Mesendoderm (in vitro differentiated cells): ENCODE measurements at regions not wholly inside any gene's neighbourhood (a gene's known extent, or its start where the extent isn't known, plus 50 kb on each side); places are given as distances from the start of the nearest gene placed in this dataset.
A peak's percentile ranks its signal among the peaks of the same experiment; 100 is the strongest.

Source experiments
- DNase-seq: peaks from one replicate; pipeline ENCODE4 v3.0.0; 2013
- H2AK5ac ChIP-seq: 2 replicates; pipeline ENCODE4 v1.6.1; 2013; ENCODE audit warnings: low read length, inconsistent platforms
- H2BK120ac ChIP-seq: 2 replicates; pipeline ENCODE4 v1.6.1; 2013; ENCODE audit warnings: low read depth, mild to moderate bottlenecking, low read length, moderate library complexity, mixed read lengths
- H2BK15ac ChIP-seq: replicated peaks from 2 replicates; pipeline ENCODE4 v1.6.1; 2013; ENCODE audit warnings: low read depth, mild to moderate bottlenecking, moderate library complexity
- H2BK5ac ChIP-seq: 2 replicates; pipeline ENCODE4 v1.6.1; 2013; ENCODE audit warnings: low read length, inconsistent platforms
- H3K18ac ChIP-seq: 2 replicates; pipeline ENCODE4 v1.6.1; 2013; ENCODE audit warnings: mild to moderate bottlenecking, low read length, mixed read lengths
- H3K23ac ChIP-seq: one replicate; pipeline ENCODE4 v1.6.1; 2013; ENCODE audit warnings: low read length
- H3K27ac ChIP-seq: 2 replicates; pipeline ENCODE4 v1.5.1; 2013; ENCODE audit warnings: low read depth, mild to moderate bottlenecking, inconsistent platforms, low read length, moderate library complexity
- H3K27me3 ChIP-seq: 2 replicates; pipeline ENCODE4 v1.6.1; 2013; ENCODE audit warnings: low read length, control low read depth, mild to moderate bottlenecking, inconsistent platforms; ENCODE audit not compliant: insufficient read depth, poor library complexity
- H3K36me3 ChIP-seq: 2 replicates; pipeline ENCODE4 v1.6.1; 2013; ENCODE audit warnings: low read length, inconsistent platforms; ENCODE audit not compliant: control insufficient read depth, insufficient read depth
- H3K4ac ChIP-seq: one replicate; pipeline ENCODE4 v1.6.1; 2013; ENCODE audit warnings: low read depth, mild to moderate bottlenecking, low read length, moderate library complexity
- H3K4me1 ChIP-seq: 2 replicates; pipeline ENCODE4 v1.6.1; 2013; ENCODE audit warnings: low read depth, low read length, inconsistent platforms; ENCODE audit not compliant: control insufficient read depth
- H3K4me2 ChIP-seq: 2 replicates; pipeline ENCODE4 v1.6.1; 2013; ENCODE audit warnings: low read length
- H3K4me3 ChIP-seq: 2 replicates; pipeline ENCODE4 v1.5.1; 2013; ENCODE audit warnings: mild to moderate bottlenecking, low read length
- H3K56ac ChIP-seq: one replicate; pipeline ENCODE4 v1.6.1; 2013; ENCODE audit warnings: low read length
- H3K79me1 ChIP-seq: 2 replicates; pipeline ENCODE4 v1.6.1; 2013; ENCODE audit warnings: low read length, inconsistent platforms
- H3K79me2 ChIP-seq: 2 replicates; pipeline ENCODE4 v1.6.1; 2013; ENCODE audit warnings: mild to moderate bottlenecking, low read length; ENCODE audit not compliant: control insufficient read depth, insufficient read depth
- H3K9ac ChIP-seq: 2 replicates; pipeline ENCODE4 v1.6.1; 2013; ENCODE audit warnings: low read length, inconsistent platforms
- H4K5ac ChIP-seq: one replicate; pipeline ENCODE4 v1.6.1; 2013; ENCODE audit warnings: low read length
- H4K8ac ChIP-seq: one replicate; pipeline ENCODE4 v1.6.1; 2013; ENCODE audit warnings: low read depth, mild to moderate bottlenecking, control low read depth, low read length, moderate library complexity
- WGBS: extraction: QIAGEN DNeasy Blood & Tissue Kit; methylation state at CpG from one replicate; pipeline ENCODE4 v1.1.7; 2013; ENCODE audit warnings: low lambda C conversion rate, missing lambda C conversion rate; ENCODE audit not compliant: insufficient coverage; ENCODE audit errors: extremely low coverage; 5-methylcytosine and 5-hydroxymethylcytosine counted together

DNA sequence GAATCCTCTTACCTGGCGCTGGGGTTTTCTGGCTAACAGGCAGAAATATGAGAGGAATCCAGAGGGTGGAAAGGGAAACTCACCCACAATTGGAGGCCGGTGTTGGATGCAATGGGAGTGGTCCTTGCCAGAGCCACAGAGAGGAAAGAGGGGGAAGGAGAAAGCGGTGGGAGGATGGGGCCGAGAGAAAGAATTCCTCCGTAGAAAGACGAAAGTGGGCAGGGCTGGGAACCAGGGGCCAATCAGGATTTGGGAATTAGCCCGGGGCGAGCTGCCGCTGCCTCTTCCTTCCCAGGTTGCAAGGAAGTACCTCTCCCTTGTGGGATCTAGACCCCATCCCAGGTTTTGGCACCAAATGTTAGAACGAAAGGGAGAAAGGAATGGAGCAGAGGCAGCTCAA, 83.1 kb upstream of the SPIN4 start:
- Histone ChIP-seq H2AK5ac (no peak overlapping the region), H3K4me3 (no peak overlapping the region), H3K56ac (peak overlapping the region; percentile 49), H3K27me3 (no peaks in the 10 kb centered on the region), H4K5ac (no peak overlapping the region), H3K4me1 (no peaks in the 10 kb centered on the region), H3K18ac (peak overlapping the region; percentile 80), H3K23ac (no peak overlapping the region), H2BK15ac (no peak overlapping the region), H3K4me2 (no peak overlapping the region), H3K79me1 (no peaks in the 10 kb centered on the region), H2BK5ac (no peak overlapping the region), H3K27ac (peak overlapping the region; percentile 86), H3K79me2 (no peaks in the 10 kb centered on the region), H2BK120ac (peak overlapping the region; percentile 93), H3K9ac (no peak overlapping the region), H3K36me3 (no peaks in the 10 kb centered on the region), H4K8ac (no peak overlapping the region), H3K4ac (peak overlapping the region; percentile 94)
- WGBS, result no CpG with 5 or more reads among the region's 10 CpGs
- no peak for DNase-seq

DNA sequence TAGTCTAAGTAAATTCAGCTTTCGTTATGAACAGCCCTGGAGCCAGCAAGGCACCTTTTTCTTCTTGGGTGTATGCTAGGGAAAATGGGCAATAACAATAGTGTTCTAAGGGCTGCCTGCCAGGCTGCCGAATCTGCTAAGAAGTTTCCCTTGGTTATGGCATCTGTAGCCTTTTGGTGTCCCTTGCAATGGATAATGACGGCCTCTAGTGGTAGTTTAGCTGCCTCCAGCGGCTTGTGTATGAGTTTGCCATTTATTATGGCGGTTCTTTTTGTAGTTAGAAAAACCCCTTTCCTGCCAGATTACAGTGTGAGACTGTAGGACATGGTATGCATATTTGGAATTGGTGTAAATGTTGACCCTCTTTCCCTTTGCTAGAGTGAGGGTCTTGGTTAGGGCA, 78.9 kb upstream of the SPIN4 start:
- no peak overlapping the region for H2AK5ac ChIP-seq
- H3K27me3 ChIP-seq, result no peaks in the 10 kb centered on the region
- peak; percentile 48 for DNase-seq
- no peak overlapping the region for H2BK5ac ChIP-seq
- H3K27ac ChIP-seq, result no peak overlapping the region
- H4K8ac ChIP-seq, result no peak overlapping the region
- H3K9ac ChIP-seq, result no peak overlapping the region
- WGBS, result no CpG with 5 or more reads among the region's 5 CpGs
- no peaks in the 10 kb centered on the region for H3K36me3 ChIP-seq
- H3K4me3 ChIP-seq, result no peak overlapping the region
- H3K18ac ChIP-seq, result no peak overlapping the region
- no peaks in the 10 kb centered on the region for H3K79me1 ChIP-seq
- no peak overlapping the region for H3K23ac ChIP-seq
- H2BK120ac ChIP-seq, result no peak overlapping the region
- no peak overlapping the region for H3K4ac ChIP-seq
- H3K4me2 ChIP-seq, result no peak overlapping the region
- no peaks in the 10 kb centered on the region for H3K4me1 ChIP-seq
- H2BK15ac ChIP-seq, result no peak overlapping the region
- H3K56ac ChIP-seq, result no peak overlapping the region
- no peak overlapping the region for H4K5ac ChIP-seq
- no peaks in the 10 kb centered on the region for H3K79me2 ChIP-seq

DNA sequence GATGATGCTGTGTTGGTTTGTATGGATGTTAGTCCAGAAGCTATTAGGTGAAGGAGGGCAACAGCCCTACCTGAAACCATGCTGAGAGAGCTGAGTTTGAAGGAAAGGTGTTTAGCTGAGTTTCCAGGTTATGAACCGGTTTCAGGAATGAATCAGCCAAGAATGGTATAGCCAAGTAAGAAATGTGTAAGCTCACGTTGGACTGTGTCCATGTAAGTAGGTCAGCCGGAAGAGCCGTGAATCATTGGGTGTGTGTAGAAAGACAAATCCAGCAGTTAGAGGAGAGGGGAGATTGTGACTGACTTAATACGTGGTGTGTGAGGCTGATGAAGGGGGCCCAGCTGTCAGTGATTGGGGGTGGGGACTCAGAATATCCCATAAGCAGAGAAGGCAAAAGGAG, 77.2 kb upstream of the SPIN4 start:
- no peak overlapping the region for H4K8ac ChIP-seq
- no peak overlapping the region for H3K4ac ChIP-seq
- H3K4me3 ChIP-seq, result no peak overlapping the region
- no CpG with 5 or more reads among the region's 5 CpGs for WGBS
- H3K56ac ChIP-seq, result peak overlapping the region; percentile 25
- H3K36me3 ChIP-seq, result no peaks in the 10 kb centered on the region
- H3K79me2 ChIP-seq, result no peaks in the 10 kb centered on the region
- H2AK5ac ChIP-seq, result no peak overlapping the region
- H3K9ac ChIP-seq, result no peak overlapping the region
- no peak for DNase-seq
- H3K4me1 ChIP-seq, result no peaks in the 10 kb centered on the region
- no peaks in the 10 kb centered on the region for H3K79me1 ChIP-seq
- no peak overlapping the region for H4K5ac ChIP-seq
- no peak overlapping the region for H3K23ac ChIP-seq
- H3K27ac ChIP-seq, result no peak overlapping the region
- no peak overlapping the region for H3K4me2 ChIP-seq
- no peak overlapping the region for H2BK120ac ChIP-seq
- no peak overlapping the region for H3K18ac ChIP-seq
- no peak overlapping the region for H2BK5ac ChIP-seq
- no peaks in the 10 kb centered on the region for H3K27me3 ChIP-seq
- H2BK15ac ChIP-seq, result no peak overlapping the region

DNA sequence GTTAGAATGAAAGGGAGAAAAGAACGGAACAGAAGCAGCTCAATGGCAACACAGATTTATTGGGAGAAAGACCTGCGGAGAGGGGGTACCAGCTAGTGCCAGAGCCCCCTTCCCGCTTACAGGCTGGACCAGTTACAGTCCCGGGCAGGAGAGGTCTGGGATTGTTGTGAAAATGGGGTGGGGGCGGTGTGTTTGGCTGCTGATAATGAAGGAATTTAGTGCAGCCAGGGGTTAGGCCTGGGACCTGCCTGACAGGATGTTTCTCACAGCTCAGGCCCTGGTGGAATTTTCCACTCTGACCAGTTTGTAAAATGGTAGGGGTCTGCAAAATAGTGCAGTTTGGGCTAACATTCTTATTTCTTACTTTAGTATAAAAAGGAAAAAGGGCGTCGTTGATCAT, 75.4 kb upstream of the SPIN4 start:
- no peak overlapping the region for H2BK15ac ChIP-seq
- no peaks in the 10 kb centered on the region for H3K27me3 ChIP-seq
- WGBS, result no CpG with 5 or more reads among the region's 7 CpGs
- H3K79me1 ChIP-seq, result no peaks in the 10 kb centered on the region
- H2BK120ac ChIP-seq, result peak overlapping the region; percentile 74
- peak overlapping the region; percentile 75 for H3K18ac ChIP-seq
- peak overlapping the region; percentile 51 for H3K27ac ChIP-seq
- H2BK5ac ChIP-seq, result no peak overlapping the region
- H3K4me1 ChIP-seq, result no peaks in the 10 kb centered on the region
- H4K5ac ChIP-seq, result no peak overlapping the region
- no peak overlapping the region for H3K23ac ChIP-seq
- H3K56ac ChIP-seq, result no peak overlapping the region
- H3K4ac ChIP-seq, result peak overlapping the region; percentile 55
- peak; percentile 81 for DNase-seq
- H3K4me2 ChIP-seq, result no peak overlapping the region
- H3K9ac ChIP-seq, result no peak overlapping the region
- no peak overlapping the region for H3K4me3 ChIP-seq
- no peak overlapping the region for H2AK5ac ChIP-seq
- no peaks in the 10 kb centered on the region for H3K36me3 ChIP-seq
- no peak overlapping the region for H4K8ac ChIP-seq
- no peaks in the 10 kb centered on the region for H3K79me2 ChIP-seq

DNA sequence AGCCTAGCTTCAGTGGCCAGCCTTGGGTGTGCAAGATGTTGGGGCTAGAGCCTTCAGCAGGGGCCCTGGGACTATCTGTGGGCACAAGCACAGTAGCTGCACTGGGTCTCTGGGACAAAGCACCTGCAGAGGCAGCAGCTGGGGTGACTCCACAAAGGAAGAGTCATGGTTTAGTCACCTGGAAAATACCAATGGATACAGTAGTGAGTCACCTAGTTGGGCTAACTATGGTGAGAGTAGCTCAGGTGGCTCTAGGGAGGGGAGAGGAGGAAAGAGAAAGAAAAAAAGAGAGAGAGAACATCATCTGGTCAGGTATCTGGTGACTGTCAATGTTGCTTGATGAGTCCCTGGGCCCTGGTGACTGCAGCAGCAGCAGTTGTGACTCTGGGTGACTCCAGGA, 72.9 kb upstream of the SPIN4 start:
- no peak overlapping the region for H3K56ac ChIP-seq
- H3K4ac ChIP-seq, result no peak overlapping the region
- H2AK5ac ChIP-seq, result no peak overlapping the region
- H3K4me3 ChIP-seq, result no peak overlapping the region
- H3K4me2 ChIP-seq, result no peak overlapping the region
- no peaks in the 10 kb centered on the region for H3K79me1 ChIP-seq
- no peaks in the 10 kb centered on the region for H3K4me1 ChIP-seq
- H4K8ac ChIP-seq, result no peak overlapping the region
- no peak overlapping the region for H4K5ac ChIP-seq
- H2BK15ac ChIP-seq, result no peak overlapping the region
- H2BK5ac ChIP-seq, result no peak overlapping the region
- no peak overlapping the region for H3K27ac ChIP-seq
- no peak overlapping the region for H3K18ac ChIP-seq
- no peak overlapping the region for H2BK120ac ChIP-seq
- DNase-seq, result no peak
- no peaks in the 10 kb centered on the region for H3K27me3 ChIP-seq
- H3K79me2 ChIP-seq, result no peaks in the 10 kb centered on the region
- no peaks in the 10 kb centered on the region for H3K36me3 ChIP-seq
- H3K9ac ChIP-seq, result no peak overlapping the region
- H3K23ac ChIP-seq, result no peak overlapping the region

DNA sequence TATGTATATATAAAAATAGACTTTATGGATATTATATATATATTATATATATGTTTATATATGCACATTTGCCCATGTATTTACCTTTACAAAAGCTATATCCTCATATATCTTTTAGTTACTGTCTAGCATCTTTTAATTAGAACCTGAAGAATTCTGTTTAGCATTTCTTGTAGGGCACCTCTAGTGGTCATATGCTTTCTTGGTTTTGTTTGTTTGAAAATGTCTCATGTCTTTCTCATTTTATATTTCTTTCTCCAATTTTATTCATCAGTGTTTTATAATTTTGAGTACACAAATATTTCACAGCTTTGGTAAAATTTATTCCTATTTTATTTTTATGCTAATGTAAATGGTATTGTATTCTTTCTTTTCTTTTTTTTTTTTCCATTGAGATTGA, 70.3 kb upstream of the SPIN4 start:
- H3K79me2 ChIP-seq, result no peaks in the 10 kb centered on the region
- H3K4me2 ChIP-seq, result no peak overlapping the region
- no peak overlapping the region for H2AK5ac ChIP-seq
- no peak overlapping the region for H3K9ac ChIP-seq
- DNase-seq, result no peak
- no peak overlapping the region for H4K5ac ChIP-seq
- no peak overlapping the region for H3K4ac ChIP-seq
- H2BK5ac ChIP-seq, result no peak overlapping the region
- H3K27ac ChIP-seq, result no peak overlapping the region
- no peak overlapping the region for H3K18ac ChIP-seq
- no peak overlapping the region for H3K56ac ChIP-seq
- H3K23ac ChIP-seq, result no peak overlapping the region
- H4K8ac ChIP-seq, result no peak overlapping the region
- no peak overlapping the region for H2BK120ac ChIP-seq
- no peaks in the 10 kb centered on the region for H3K79me1 ChIP-seq
- no peak overlapping the region for H3K4me3 ChIP-seq
- H3K27me3 ChIP-seq, result no peaks in the 10 kb centered on the region
- no peaks in the 10 kb centered on the region for H3K36me3 ChIP-seq
- no peak overlapping the region for H2BK15ac ChIP-seq
- no peaks in the 10 kb centered on the region for H3K4me1 ChIP-seq
